DMS53 (cell line): ENCODE measurements at regions not wholly inside any gene's neighbourhood (a gene's known extent, or its start where the extent isn't known, plus 50 kb on each side); places are given as distances from the start of the nearest gene placed in this dataset.

Experiments used
- DNase-seq: peaks from one replicate; lab custom pipeline; 2025; lab: John Stamatoyannopoulos, UW

- no peak for DNase-seq
These were observed 363.7 kb downstream of the SETD4 start for GRCh38 chr21:35696644-35697043.

GRCh38 chr21:35692311-35692710, 368.0 kb downstream of the SETD4 start:
- no peak for DNase-seq

GRCh38 chr21:35690436-35690835, 369.9 kb downstream of the SETD4 start:
- DNase-seq, result no peak

- DNase-seq, result no peak
These were observed 374.2 kb downstream of the SETD4 start for GRCh38 chr21:35686156-35686555.

- no peak for DNase-seq
These were observed 376.5 kb downstream of the SETD4 start for GRCh38 chr21:35683664-35684304.

- no peak for DNase-seq
These were observed 377.3 kb downstream of the SETD4 start for GRCh38 chr21:35682904-35683549.

GRCh38 chr21:35681946-35682345, 378.4 kb downstream of the SETD4 start:
- no peak for DNase-seq

GRCh38 chr21:35679076-35679475, 381.2 kb downstream of the SETD4 start:
- no peak for DNase-seq

GRCh38 chr21:35678393-35678792, 381.9 kb downstream of the SETD4 start:
- DNase-seq, result no peak

GRCh38 chr21:35677298-35677841, 383.0 kb downstream of the SETD4 start:
- DNase-seq, result no peak

- no peak for DNase-seq
These were observed 385.3 kb downstream of the SETD4 start for GRCh38 chr21:35674895-35675470.

GRCh38 chr21:35674091-35674671, 386.1 kb downstream of the SETD4 start:
- no peak for DNase-seq

- no peak for DNase-seq
These were observed 388.0 kb downstream of the SETD4 start for GRCh38 chr21:35672313-35672712.

- DNase-seq, result no peak
These were observed 395.6 kb downstream of the SETD4 start for GRCh38 chr21:35664683-35665082.

GRCh38 chr21:35663856-35664606, 396.3 kb downstream of the SETD4 start:
- DNase-seq, result peak; percentile 3

GRCh38 chr21:35658242-35658641, 402.1 kb downstream of the SETD4 start:
- no peak for DNase-seq

- peak; percentile 20 for DNase-seq
These were observed 407.5 kb downstream of the SETD4 start for GRCh38 chr21:35652872-35653271.

- DNase-seq, result no peak
These were observed 408.1 kb downstream of the SETD4 start for GRCh38 chr21:35652196-35652595.

- no peak for DNase-seq
These were observed 409.1 kb downstream of the SETD4 start for GRCh38 chr21:35651196-35651595.

- peak; percentile 74 for DNase-seq
These were observed 411.1 kb downstream of the SETD4 start for GRCh38 chr21:35649186-35649585.

- peak; percentile 88 for DNase-seq
These were observed 411.8 kb downstream of the SETD4 start for GRCh38 chr21:35648512-35648911.

- no peak for DNase-seq
These were observed 413.7 kb downstream of the SETD4 start for GRCh38 chr21:35646606-35647005.
